Kidney (tissue), 10 donors: ENCODE measurements at regions not wholly inside any gene's neighbourhood (a gene's known extent, or its start where the extent isn't known, plus 50 kb on each side); places are given as distances from the start of the nearest gene placed in this dataset.
"Not testable (repeated sequence)": the region's sequence is repeated elsewhere in the genome, so short reads cannot be mapped to it uniquely, and the experiment has no call there.

Experiments used
- DNase-seq, 5 donors: peaks; one replicate each; pipeline ENCODE4 v3.0.0-alpha.2; 2013 to 2020
- FAIRE-seq: peaks from 2 replicates; lab custom pipeline; 2012; peaks lifted over from hg19 to GRCh38; lab: Jason Lieb, UNC
- H3K27ac ChIP-seq, 2 donors: one replicate each; pipeline ENCODE4 v1.7.0; 2013; ENCODE audit warnings: low read depth in 2 of 2, low read length in 2 of 2, inconsistent platforms in 1 of 2
- H3K27me3 ChIP-seq: one replicate; pipeline ENCODE4 v1.7.1; 2013; ENCODE audit warnings: low read length, inconsistent platforms; ENCODE audit not compliant: control insufficient read depth, insufficient read depth
- H3K36me3 ChIP-seq, 3 donors: one replicate each; pipeline versions ENCODE4 v1.7.0 to v1.7.1; 2013; ENCODE audit warnings: low read length in 3 of 3, control low read depth in 1 of 3, inconsistent platforms in 1 of 3; ENCODE audit not compliant: insufficient read depth in 3 of 3, control insufficient read depth in 2 of 3
- H3K4me1 ChIP-seq, 3 donors: one replicate each; pipeline versions ENCODE4 v1.7.0 to v1.7.1; 2013; ENCODE audit warnings: low read length in 3 of 3, inconsistent platforms in 1 of 3, low read depth in 1 of 3; ENCODE audit not compliant: control insufficient read depth in 2 of 3, insufficient read depth in 2 of 3
- H3K4me3 ChIP-seq, 3 donors: one replicate each; pipeline versions ENCODE4 v1.7.0 to v1.8.1; 2013; ENCODE audit warnings: low read length in 3 of 3, control low read depth in 1 of 3, inconsistent platforms in 1 of 3
- H3K9ac ChIP-seq, 3 donors: one replicate each; pipeline versions ENCODE4 v1.7.0 to v1.7.1; 2013; ENCODE audit warnings: low read length in 3 of 3, control low read depth in 1 of 3, inconsistent platforms in 1 of 3
- H3K9me3 ChIP-seq, 3 donors: one replicate each; pipeline versions ENCODE4 v1.7.0 to v1.7.1; 2013; ENCODE audit warnings: low read length in 3 of 3, control low read depth in 1 of 3, inconsistent platforms in 1 of 3; ENCODE audit not compliant: control insufficient read depth in 2 of 3, insufficient read depth in 1 of 3
- intact Hi-C: fragments of 100-400 bp; cut with DNase I; formaldehyde crosslinking; loops from one replicate; pipeline ENCODE4 v1.11.1; 2022
- donor health status: control.
- donor health status: control.
- donor health status: DM: yes; HTN: yes; CAD: no.
- donor health status: Normal renal cell carcinoma (clear cell type).

GRCh38 chr18:15315301-15315700 is 567.3 kb downstream of the ANKRD30B start:
- intact Hi-C loops, H3K4me1 ChIP-seq, H3K9me3 ChIP-seq, H3K9ac ChIP-seq, H3K27ac ChIP-seq, FAIRE-seq, H3K36me3 ChIP-seq, H3K4me3 ChIP-seq, H3K27me3 ChIP-seq, DNase-seq: not testable (repeated sequence)

GRCh38 chr18:15318655-15319054 is 570.7 kb downstream of the ANKRD30B start:
- intact Hi-C loops, H3K36me3 ChIP-seq, DNase-seq, H3K9ac ChIP-seq, H3K27me3 ChIP-seq, H3K27ac ChIP-seq, H3K4me3 ChIP-seq, H3K4me1 ChIP-seq, H3K9me3 ChIP-seq: not testable (repeated sequence)
- FAIRE-seq = peak; percentile 98

GRCh38 chr18:15329713-15330112 is 581.7 kb downstream of the ANKRD30B start:
- H3K9me3 ChIP-seq, DNase-seq, H3K27me3 ChIP-seq, H3K4me1 ChIP-seq, intact Hi-C loops, FAIRE-seq, H3K36me3 ChIP-seq, H3K4me3 ChIP-seq, H3K27ac ChIP-seq, H3K9ac ChIP-seq: not testable (repeated sequence)

- FAIRE-seq, intact Hi-C loops, DNase-seq, H3K27me3 ChIP-seq, H3K4me1 ChIP-seq, H3K27ac ChIP-seq, H3K9me3 ChIP-seq, H3K36me3 ChIP-seq, H3K9ac ChIP-seq, H3K4me3 ChIP-seq: not testable (repeated sequence)
Measured at GRCh38 chr18:15330149-15330548, 582.2 kb downstream of the ANKRD30B start.

- H3K27ac ChIP-seq, H3K9ac ChIP-seq, FAIRE-seq, intact Hi-C loops, H3K4me1 ChIP-seq, DNase-seq, H3K9me3 ChIP-seq, H3K4me3 ChIP-seq, H3K27me3 ChIP-seq, H3K36me3 ChIP-seq: not testable (repeated sequence)
Measured at GRCh38 chr18:15330600-15330999, 582.6 kb downstream of the ANKRD30B start.

GRCh38 chr18:15375671-15376070 is 627.7 kb downstream of the ANKRD30B start:
- H3K36me3 ChIP-seq, H3K9ac ChIP-seq, intact Hi-C loops, H3K4me1 ChIP-seq, H3K27ac ChIP-seq, DNase-seq, FAIRE-seq, H3K9me3 ChIP-seq, H3K4me3 ChIP-seq, H3K27me3 ChIP-seq: not testable (repeated sequence)

- intact Hi-C loops, H3K27me3 ChIP-seq, H3K27ac ChIP-seq, H3K9me3 ChIP-seq, H3K9ac ChIP-seq, H3K36me3 ChIP-seq, H3K4me1 ChIP-seq, FAIRE-seq, H3K4me3 ChIP-seq: not testable (repeated sequence)
- DNase-seq = peak in 1 of 5 donors; percentile 0
Measured at GRCh38 chr18:15407874-15408273, 659.9 kb downstream of the ANKRD30B start.
